ENCODE measurements at regions not wholly inside any gene's neighbourhood (a gene's known extent, or its start where the extent isn't known, plus 50 kb on each side); places are given as distances from the start of the nearest gene placed in this dataset.

GRCh38 chr11:134573857-134574256 lies 161.8 kb upstream of the B3GAT1 start:
- Histone ChIP-seq H2BK12ac (ENCODE audit: low read depth, low read length) (no peak overlapping the region), H2AK5ac (ENCODE audit: low read depth, low read length) (no peak overlapping the region), H3K4me1 (replicated peaks in 1 of 4; ENCODE audit: control insufficient read depth in 3 of 4, insufficient read depth in 4 of 4, low read length in 3 of 4) (no peaks in the 10 kb centered on the region; a peak in 2 of 7 replicates), H3K4me2 (ENCODE audit: insufficient read depth in 1 of 2, low read depth in 2 of 2, low read length in 2 of 2) (no peak overlapping the region), H3K23ac (ENCODE audit: insufficient read length) (no peak overlapping the region), H3K56ac (replicated peaks; ENCODE audit: insufficient read length, low read depth, low read length) (no peak overlapping the region), H3K79me1 (ENCODE audit: low read depth, low read length) (no peaks in the 10 kb centered on the region), H3K4ac (replicated peaks; ENCODE audit: insufficient read length, low read depth, low read length) (no peak overlapping the region), H3K27ac (ENCODE audit: low read depth, low read length) (no peak overlapping the region), H4K91ac (replicated peaks; ENCODE audit: insufficient read length, low read length) (no peak overlapping the region), H2BK5ac (ENCODE audit: low read depth, low read length) (no peak overlapping the region), H3K79me2 (ENCODE audit: control insufficient read depth in 1 of 2, insufficient read depth in 2 of 2, low read length in 2 of 2) (no peaks in the 10 kb centered on the region), H3K9ac (replicated peaks in 1 of 4; ENCODE audit: extremely low read depth in 1 of 4, low read depth in 3 of 4, low read length in 3 of 4) (no peak overlapping the region), H4K8ac (ENCODE audit: extremely low read depth, insufficient read depth, low read length) (no peak overlapping the region), H2BK120ac (replicated peaks; ENCODE audit: low read depth, low read length) (no peak overlapping the region), H3K4me3 (ENCODE audit: extremely low read depth in 1 of 4, insufficient read depth in 2 of 4, low read depth in 3 of 4, low read length in 4 of 4) (no peak overlapping the region), H2BK20ac (ENCODE audit: low read length) (no peak overlapping the region), H2BK15ac (ENCODE audit: low read length) (no peak overlapping the region), H3K9me3 (ENCODE audit: insufficient read depth in 2 of 2, low read depth in 1 of 2, low read length in 1 of 2) (no peaks in the 10 kb centered on the region), H3K14ac (ENCODE audit: insufficient read length) (no peak overlapping the region), H3K18ac (ENCODE audit: extremely low read depth, low read length) (no peak overlapping the region), H3K23me2 (ENCODE audit: low read depth, low read length) (no peaks in the 10 kb centered on the region), H2AFZ (ENCODE audit: low read length) (no peak overlapping the region), H3K27me3 (replicated peaks in 1 of 4; ENCODE audit: control insufficient read depth in 3 of 4, extremely low read depth in 1 of 4, insufficient read depth in 3 of 4, low read length in 3 of 4) (peaks cover 0 to 2% (median 0%) of the 10 kb centered on the region in 4 experiments; a peak in 1 of 7 replicates), H4K20me1 (replicated peaks in 1 of 2; ENCODE audit: control insufficient read depth in 1 of 2, insufficient read depth in 2 of 2, low read length in 2 of 2) (no peaks in the 10 kb centered on the region), H4K5ac (ENCODE audit: insufficient read length, low read depth, low read length) (no peak overlapping the region), H3K36me3 (ENCODE audit: control insufficient read depth in 2 of 4, insufficient read depth in 4 of 4, low read length in 3 of 4) (no peaks in the 10 kb centered on the region)
- ChIA-PET CTCF (ENCODE audit: partially characterized antibody) (interaction anchor here (1.7 kb wide), 1 partner anchor 12 kb away, joined by 5 read pairs; no protein-coding TSS in a partner anchor), POLR2A (ENCODE audit: partially characterized antibody) (no interaction called here)
- WGBS, 2 experiments (ENCODE audit: extremely low coverage in 1 of 2, insufficient coverage in 1 of 2, insufficient read length in 1 of 2, insufficient replicate concordance in 2 of 2, low coverage in 1 of 2, low lambda C conversion rate in 2 of 2, missing lambda C conversion rate in 1 of 2), result 85% methylated on average over 10 of the region's 10 CpGs; no CpG with 5 or more reads in 1 of the 2 experiments
- FAIRE-seq (no peak), DNase-seq (ENCODE audit: low read depth in 1 of 2, low spot score in 2 of 2) (peak in 1 of 2 experiments; percentile 41)
- TF ChIP-seq CHD1 (IDR thresholded peaks at IDR 0.05; ENCODE audit: low read depth, low read length), result no peak
- no peak for TF ChIP-seq GTF2F1 (IDR thresholded peaks at IDR 0.05; ENCODE audit: borderline replicate concordance, low read depth, low read length)
- no peak for TF ChIP-seq USF2 (IDR thresholded peaks at IDR 0.05; ENCODE audit: low read length)
- no peak for TF ChIP-seq CEBPB (IDR thresholded peaks at IDR 0.05; ENCODE audit: low read depth, low read length)
- TF ChIP-seq RAD21 (IDR thresholded peaks at IDR 0.05 in 1 of 2, conservative IDR thresholded peaks at IDR 0.05 in 1 of 2; ENCODE audit: low read depth in 2 of 2, low read length in 2 of 2), result no peak
- no peak for TF ChIP-seq E2F6 (IDR thresholded peaks at IDR 0.05)
- TF ChIP-seq MAFK (IDR thresholded peaks at IDR 0.05; ENCODE audit: low read depth, low read length), result no peak
